ENCODE measurements at regions not wholly inside any gene's neighbourhood (a gene's known extent, or its start where the extent isn't known, plus 50 kb on each side); places are given as distances from the start of the nearest gene placed in this dataset.

- H3K4me3 ChIP-seq (ENCODE audit: low read depth, low read length), result no peak overlapping the region
- no peak for TF ChIP-seq CTCF (IDR thresholded peaks at IDR 0.05; ENCODE audit: insufficient read depth, low read depth, low read length, missing control alignments)
- no peak for DNase-seq (ENCODE audit: low read depth)
Observed at GRCh38 chr2:41605311-41605710, 442.5 kb upstream of the PKDCC start.

- TF ChIP-seq CTCF (IDR thresholded peaks at IDR 0.05; ENCODE audit: insufficient read depth, low read depth, low read length, missing control alignments), result no peak
- H3K4me3 ChIP-seq (ENCODE audit: low read depth, low read length), result no peak overlapping the region
- no peak for DNase-seq (ENCODE audit: low read depth)
Observed at GRCh38 chr2:41605914-41606313, 441.9 kb upstream of the PKDCC start.

GRCh38 chr2:41610501-41611190 lies 437.2 kb upstream of the PKDCC start:
- DNase-seq (ENCODE audit: low read depth), result no peak
- no peak overlapping the region for H3K4me3 ChIP-seq (ENCODE audit: low read depth, low read length)
- no peak for TF ChIP-seq CTCF (IDR thresholded peaks at IDR 0.05; ENCODE audit: insufficient read depth, low read depth, low read length, missing control alignments)

- TF ChIP-seq CTCF (IDR thresholded peaks at IDR 0.05; ENCODE audit: insufficient read depth, low read depth, low read length, missing control alignments), result no peak
- DNase-seq (ENCODE audit: low read depth), result no peak
- no peak overlapping the region for H3K4me3 ChIP-seq (ENCODE audit: low read depth, low read length)
Observed at GRCh38 chr2:41618754-41619153, 429.1 kb upstream of the PKDCC start.

GRCh38 chr2:41621095-41621494 lies 426.7 kb upstream of the PKDCC start:
- no peak for TF ChIP-seq CTCF (IDR thresholded peaks at IDR 0.05; ENCODE audit: insufficient read depth, low read depth, low read length, missing control alignments)
- no peak overlapping the region for H3K4me3 ChIP-seq (ENCODE audit: low read depth, low read length)
- no peak for DNase-seq (ENCODE audit: low read depth)

GRCh38 chr2:41621563-41621962 lies 426.3 kb upstream of the PKDCC start:
- TF ChIP-seq CTCF (IDR thresholded peaks at IDR 0.05; ENCODE audit: insufficient read depth, low read depth, low read length, missing control alignments), result no peak
- no peak for DNase-seq (ENCODE audit: low read depth)
- H3K4me3 ChIP-seq (ENCODE audit: low read depth, low read length), result no peak overlapping the region

- TF ChIP-seq CTCF (IDR thresholded peaks at IDR 0.05; ENCODE audit: insufficient read depth, low read depth, low read length, missing control alignments), result no peak
- DNase-seq (ENCODE audit: low read depth), result no peak
- H3K4me3 ChIP-seq (ENCODE audit: low read depth, low read length), result no peak overlapping the region
Observed at GRCh38 chr2:41622301-41622700, 425.5 kb upstream of the PKDCC start.

Data from GM12865 (cell line).